HG02884 (cell line): ENCODE measurements at regions not wholly inside any gene's neighbourhood (a gene's known extent, or its start where the extent isn't known, plus 50 kb on each side); places are given as distances from the start of the nearest gene placed in this dataset.
"Not testable (repeated sequence)": the region's sequence is repeated elsewhere in the genome, so short reads cannot be mapped to it uniquely, and the experiment has no call there.

Experiments used
- ATAC-seq: cut with Tn5 transposase; IDR thresholded peaks from one replicate; pipeline ENCODE4 v1.9.1; 2021; ENCODE audit warnings: mild to moderate bottlenecking, moderate library complexity; ENCODE audit not compliant: unreplicated experiment

GRCh38 chrX:40788698-40789097 is 53.4 kb upstream of the MED14 start:
- not testable (repeated sequence) for ATAC-seq

GRCh38 chrX:40792433-40792832 is 57.1 kb upstream of the MED14 start:
- no peak for ATAC-seq

- not testable (repeated sequence) for ATAC-seq
Measured at GRCh38 chrX:40794829-40795130, 59.4 kb upstream of the MED14 start.

GRCh38 chrX:40799745-40800144 is 64.4 kb upstream of the MED14 start:
- ATAC-seq: not testable (repeated sequence)

- ATAC-seq: no peak
Measured at GRCh38 chrX:40805404-40805803, 70.1 kb upstream of the MED14 start.

GRCh38 chrX:40806513-40807220 is 71.3 kb upstream of the MED14 start:
- ATAC-seq: no peak

- ATAC-seq: no peak
Measured at GRCh38 chrX:40807384-40807783, 72.0 kb upstream of the MED14 start.

GRCh38 chrX:40808203-40808602 is 72.9 kb upstream of the MED14 start:
- ATAC-seq: no peak

GRCh38 chrX:40809210-40809609 is 73.9 kb upstream of the MED14 start:
- ATAC-seq: no peak

GRCh38 chrX:40815045-40815444 is 79.7 kb upstream of the MED14 start:
- not testable (repeated sequence) for ATAC-seq

- no peak for ATAC-seq
Measured at GRCh38 chrX:40816906-40817305, 81.6 kb upstream of the MED14 start.

GRCh38 chrX:40818236-40818635 is 82.9 kb upstream of the MED14 start:
- ATAC-seq: no peak

- no peak for ATAC-seq
Measured at GRCh38 chrX:40821780-40822179, 86.4 kb upstream of the MED14 start.

- ATAC-seq: no peak
Measured at GRCh38 chrX:40827331-40827730, 92.0 kb upstream of the MED14 start.

GRCh38 chrX:40831750-40832149 is 96.4 kb upstream of the MED14 start:
- no peak for ATAC-seq

- ATAC-seq: no peak
Measured at GRCh38 chrX:40832723-40833122, 97.4 kb upstream of the MED14 start.

GRCh38 chrX:40834225-40834624 is 98.9 kb upstream of the MED14 start:
- ATAC-seq: no peak

- ATAC-seq: no peak
Measured at GRCh38 chrX:40835526-40835925, 100.2 kb upstream of the MED14 start.

- no peak for ATAC-seq
Measured at GRCh38 chrX:40843643-40844042, 108.3 kb upstream of the MED14 start.

GRCh38 chrX:40844471-40844870 is 109.1 kb upstream of the MED14 start:
- no peak for ATAC-seq

- no peak for ATAC-seq
Measured at GRCh38 chrX:40845331-40845911, 110.1 kb upstream of the MED14 start.

GRCh38 chrX:40849906-40850823 is 114.8 kb upstream of the MED14 start:
- no peak for ATAC-seq
